Tibial artery (tissue), 4 donors: ENCODE measurements at regions not wholly inside any gene's neighbourhood (a gene's known extent, or its start where the extent isn't known, plus 50 kb on each side); places are given as distances from the start of the nearest gene placed in this dataset.

ENCODE experiments used
- DNase-seq, 2 donors: peaks; one replicate each; pipeline ENCODE4 v3.0.0-alpha.2; 2019
- H3K27ac ChIP-seq, 2 donors: fragments of 200-600 bp; sonication (generic) in 1 of 2; 1 replicate in 1 of 2; 2 replicates in 1 of 2; pipeline ENCODE4 v1.5.1; 2018 to 2019; ENCODE audit warnings: mild to moderate bottlenecking in 1 of 2
- H3K27me3 ChIP-seq, 2 donors: fragments of 200-600 bp; sonication (generic) in 1 of 2; one replicate each; pipeline versions ENCODE4 v1.5.1 to v1.6.0; 2016 to 2019
- H3K36me3 ChIP-seq, 3 donors: fragments of 200-600 bp; sonication (generic) in 2 of 3; one replicate each; pipeline ENCODE4 v1.5.1; 2016 to 2019; ENCODE audit warnings: mild to moderate bottlenecking in 2 of 3
- H3K4me1 ChIP-seq, 4 donors: fragments of 200-600 bp; sonication (generic) in 2 of 4; 1 replicate in 3 of 4; 2 replicates in 1 of 4; pipeline ENCODE4 v1.5.1; 2016 to 2019
- H3K4me3 ChIP-seq, 2 donors: fragments of 200-600 bp; sonication (generic) in 1 of 2; 1 replicate in 1 of 2; 2 replicates in 1 of 2; pipeline ENCODE4 v1.5.1; 2018 to 2019; ENCODE audit warnings: mild to moderate bottlenecking in 2 of 2
- H3K9me3 ChIP-seq, 3 donors: fragments of 200-600 bp; sonication (generic) in 1 of 3; one replicate each; pipeline ENCODE4 v1.5.1; 2016 to 2019
- intact Hi-C: fragments of 100-400 bp; cut with DNase I; formaldehyde crosslinking; loops from one replicate; pipeline ENCODE4 v1.15.0; 2023; ENCODE audit warnings: low total_unique reads
- TF ChIP-seq, protein P1 (sequence below), 2 experiments: fragments of 200-600 bp in 1 of 2; fragments of 450-650 bp in 1 of 2; IDR thresholded peaks; one replicate each; pipeline ENCODE4 v1.5.1; 2017 to 2019; ENCODE audit warnings: antibody characterized with exemption in 2 of 2, mild to moderate bottlenecking in 1 of 2, moderate library complexity in 1 of 2

DNA sequence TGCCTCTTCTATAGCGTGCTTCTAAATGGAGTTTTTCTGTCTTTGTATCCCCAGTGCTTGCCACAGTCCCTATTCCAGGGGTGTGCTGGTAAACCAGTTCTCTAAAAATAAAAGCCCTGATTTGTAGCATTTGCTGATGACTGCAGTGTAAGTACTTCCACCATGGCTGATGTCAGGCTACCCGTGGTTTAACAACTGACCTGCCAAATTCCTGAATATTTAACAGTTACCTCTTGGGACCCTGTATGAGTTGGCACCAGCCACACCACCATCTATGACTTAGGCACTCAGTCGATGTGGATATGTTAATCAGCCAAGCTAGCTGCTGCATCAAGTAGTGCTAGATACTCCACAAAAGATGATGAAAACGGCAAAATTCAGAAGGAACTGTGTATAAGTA lies 94.0 kb upstream of the MTNR1B start:
- Histone ChIP-seq H3K4me3 (no peak overlapping the region), H3K27ac (no peak overlapping the region), H3K27me3 (no peaks in the 10 kb centered on the region), H3K9me3 (no peaks in the 10 kb centered on the region), H3K4me1 (peaks cover 0 to 2% (median under 1%) of the 10 kb centered on the region in 4 donors), H3K36me3 (no peaks in the 10 kb centered on the region)
- TF ChIP-seq, protein P1, sequence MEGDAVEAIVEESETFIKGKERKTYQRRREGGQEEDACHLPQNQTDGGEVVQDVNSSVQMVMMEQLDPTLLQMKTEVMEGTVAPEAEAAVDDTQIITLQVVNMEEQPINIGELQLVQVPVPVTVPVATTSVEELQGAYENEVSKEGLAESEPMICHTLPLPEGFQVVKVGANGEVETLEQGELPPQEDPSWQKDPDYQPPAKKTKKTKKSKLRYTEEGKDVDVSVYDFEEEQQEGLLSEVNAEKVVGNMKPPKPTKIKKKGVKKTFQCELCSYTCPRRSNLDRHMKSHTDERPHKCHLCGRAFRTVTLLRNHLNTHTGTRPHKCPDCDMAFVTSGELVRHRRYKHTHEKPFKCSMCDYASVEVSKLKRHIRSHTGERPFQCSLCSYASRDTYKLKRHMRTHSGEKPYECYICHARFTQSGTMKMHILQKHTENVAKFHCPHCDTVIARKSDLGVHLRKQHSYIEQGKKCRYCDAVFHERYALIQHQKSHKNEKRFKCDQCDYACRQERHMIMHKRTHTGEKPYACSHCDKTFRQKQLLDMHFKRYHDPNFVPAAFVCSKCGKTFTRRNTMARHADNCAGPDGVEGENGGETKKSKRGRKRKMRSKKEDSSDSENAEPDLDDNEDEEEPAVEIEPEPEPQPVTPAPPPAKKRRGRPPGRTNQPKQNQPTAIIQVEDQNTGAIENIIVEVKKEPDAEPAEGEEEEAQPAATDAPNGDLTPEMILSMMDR (IDR thresholded peaks at IDR 0.05): no peak
- DNase-seq: no peak
- intact Hi-C loops: no loop called here

DNA sequence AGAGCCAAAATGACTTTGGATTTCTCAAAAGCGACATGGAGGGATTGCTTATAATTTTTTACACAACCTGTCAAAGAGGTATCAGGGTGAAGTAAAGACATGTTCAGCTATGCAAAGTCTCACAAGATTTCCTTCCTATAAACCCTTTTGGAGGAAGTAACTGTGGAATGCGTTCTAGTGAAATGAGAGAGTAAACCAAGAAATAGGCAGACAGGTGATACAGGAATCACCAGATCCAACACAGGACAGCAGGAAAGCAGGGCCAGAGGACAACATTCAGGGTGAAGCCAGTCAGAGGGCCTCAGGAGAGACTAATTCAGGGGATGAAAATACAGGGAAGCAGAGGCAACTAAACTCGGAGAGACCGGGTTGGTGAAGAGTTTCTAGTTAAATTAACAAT lies 90.4 kb upstream of the MTNR1B start:
- TF ChIP-seq, protein P1 (IDR thresholded peaks at IDR 0.05): no peak
- DNase-seq: no peak
- Histone ChIP-seq H3K4me1 (no peaks in the 10 kb centered on the region), H3K27me3 (no peaks in the 10 kb centered on the region), H3K36me3 (peaks cover 0 to 4% (median 0%) of the 10 kb centered on the region in 3 donors), H3K9me3 (no peaks in the 10 kb centered on the region), H3K27ac (no peak overlapping the region), H3K4me3 (no peak overlapping the region)
- intact Hi-C loops: no loop called here

DNA sequence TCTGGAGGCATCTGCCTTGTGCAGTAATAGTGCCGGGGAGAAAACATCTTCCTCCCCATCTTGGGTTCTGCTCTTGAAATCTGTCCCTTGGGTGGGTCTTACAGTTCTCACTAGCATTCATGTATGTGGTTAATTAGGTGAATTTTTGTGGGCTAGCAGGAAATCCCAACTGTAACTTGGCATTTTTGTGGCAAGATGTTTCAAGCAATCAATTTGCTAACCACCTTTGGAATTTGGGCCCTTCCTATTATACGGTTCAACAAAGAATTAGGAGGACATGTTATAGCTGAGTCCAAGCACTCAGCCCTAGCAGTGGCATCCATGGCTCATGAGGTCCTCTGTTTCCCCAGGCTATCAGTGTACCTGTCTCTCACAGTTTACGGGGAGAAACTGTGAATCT lies 89.1 kb upstream of the MTNR1B start:
- Histone ChIP-seq H3K9me3 (no peaks in the 10 kb centered on the region), H3K4me1 (no peaks in the 10 kb centered on the region), H3K4me3 (no peak overlapping the region), H3K27me3 (no peaks in the 10 kb centered on the region), H3K27ac (no peak overlapping the region), H3K36me3 (peaks cover 0 to 4% (median 0%) of the 10 kb centered on the region in 3 donors)
- no peak for DNase-seq
- TF ChIP-seq, protein P1 (IDR thresholded peaks at IDR 0.05): no peak
- intact Hi-C loops: loop anchor here (10.0 kb wide), 1 partner anchor 666 kb away; no protein-coding TSS in a partner anchor

DNA sequence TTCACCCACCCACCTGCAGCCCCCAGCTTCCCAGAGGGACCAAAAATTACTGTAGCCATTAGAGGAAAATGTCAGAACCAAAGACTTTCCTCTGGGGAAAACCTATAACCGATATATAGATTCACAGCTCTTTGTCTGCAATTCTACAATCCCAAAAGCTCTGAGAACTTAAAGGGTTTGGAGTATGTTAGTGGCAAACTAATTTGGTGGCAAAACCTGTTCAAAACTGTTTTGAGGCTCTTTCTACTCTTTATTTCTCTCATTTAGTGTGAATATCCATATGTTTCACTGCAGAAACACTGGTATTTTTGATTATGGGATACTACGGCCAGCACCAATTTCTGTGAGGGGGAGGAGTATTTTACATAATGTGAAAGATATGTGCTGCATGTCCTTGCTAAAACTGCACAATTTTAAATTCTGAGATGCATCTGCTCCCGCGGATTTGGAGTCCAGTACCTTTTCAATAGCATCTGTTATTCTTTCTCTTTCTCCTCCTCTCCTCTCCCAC lies 87.5 kb upstream of the MTNR1B start:
- no peak overlapping the region for H3K27ac ChIP-seq
- H3K9me3 ChIP-seq: no peaks in the 10 kb centered on the region
- peaks cover 0 to 4% (median 0%) of the 10 kb centered on the region in 3 donors for H3K36me3 ChIP-seq
- no peak overlapping the region for H3K4me3 ChIP-seq
- H3K4me1 ChIP-seq: no peaks in the 10 kb centered on the region
- DNase-seq: no peak
- TF ChIP-seq, protein P1 (IDR thresholded peaks at IDR 0.05): no peak
- intact Hi-C loops: loop anchor here (10.0 kb wide), 1 partner anchor 667 kb away; no protein-coding TSS in a partner anchor
- no peaks in the 10 kb centered on the region for H3K27me3 ChIP-seq

DNA sequence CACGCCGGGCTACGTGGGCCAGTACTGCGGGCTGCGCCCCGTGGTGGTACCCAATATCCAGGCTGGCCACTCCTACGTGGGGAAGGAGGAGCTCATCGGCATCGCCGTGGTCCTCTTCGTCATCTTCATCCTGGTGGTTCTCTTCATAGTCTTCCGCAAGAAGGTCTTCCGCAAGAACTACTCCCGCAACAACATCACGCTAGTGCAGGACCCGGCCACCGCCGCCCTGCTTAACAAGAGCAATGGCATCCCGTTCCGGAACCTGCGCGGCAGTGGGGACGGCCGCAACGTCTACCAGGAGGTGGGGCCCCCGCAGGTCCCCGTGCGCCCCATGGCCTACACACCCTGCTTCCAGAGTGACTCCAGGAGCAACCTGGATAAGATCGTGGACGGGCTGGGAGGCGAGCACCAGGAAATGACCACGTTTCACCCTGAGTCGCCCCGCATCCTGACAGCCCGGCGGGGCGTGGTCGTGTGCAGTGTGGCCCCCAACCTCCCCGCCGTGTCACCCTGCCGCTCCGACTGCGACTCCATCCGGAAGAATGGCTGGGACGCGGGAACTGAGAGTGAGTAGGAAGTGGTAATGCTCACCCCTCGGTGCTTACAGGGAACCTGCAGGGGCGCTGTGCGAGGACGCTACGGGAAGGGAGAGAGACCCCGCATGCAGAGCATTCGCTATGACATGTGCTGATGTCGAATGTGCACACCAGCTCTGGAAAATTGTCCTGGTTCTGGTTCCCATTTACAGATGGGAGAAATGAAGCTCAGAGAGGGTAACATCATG lies 86.4 kb upstream of the MTNR1B start:
- no peaks in the 10 kb centered on the region for H3K4me1 ChIP-seq
- H3K9me3 ChIP-seq: no peaks in the 10 kb centered on the region
- H3K27me3 ChIP-seq: no peaks in the 10 kb centered on the region
- intact Hi-C loops: loop anchor here (10.0 kb wide), 1 partner anchor 668 kb away; no protein-coding TSS in a partner anchor
- no peak overlapping the region for H3K27ac ChIP-seq
- TF ChIP-seq, protein P1 (IDR thresholded peaks at IDR 0.05): no peak
- peaks cover 0 to 4% (median 0%) of the 10 kb centered on the region in 3 donors for H3K36me3 ChIP-seq
- H3K4me3 ChIP-seq: no peak overlapping the region
- DNase-seq: no peak
